ENCODE measurements at regions not wholly inside any gene's neighbourhood (a gene's known extent, or its start where the extent isn't known, plus 50 kb on each side); places are given as distances from the start of the nearest gene placed in this dataset.
"Not testable (repeated sequence)": the region's sequence is repeated elsewhere in the genome, so short reads cannot be mapped to it uniquely, and the experiment has no call there.

DNA sequence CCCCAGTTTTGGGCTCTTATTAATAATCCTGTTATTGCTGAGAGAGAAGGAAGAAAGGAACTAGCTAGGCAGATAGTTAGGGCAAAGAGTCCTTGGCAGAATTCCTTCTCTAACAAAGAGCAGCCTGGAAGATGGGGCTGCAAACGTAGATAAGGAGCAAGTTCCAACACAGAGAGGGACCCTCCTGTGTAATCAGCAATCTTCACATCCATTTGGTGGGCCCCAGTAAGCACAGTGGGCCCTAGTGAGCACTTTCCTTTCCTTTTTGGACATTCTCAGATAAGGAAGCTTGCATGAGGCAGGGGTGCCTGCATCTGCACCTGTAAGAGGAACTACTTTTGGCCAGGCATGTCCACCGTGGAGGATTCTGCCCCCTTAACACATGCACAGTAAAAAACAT is 119.6 kb upstream of the SGO1 start:
- peaks cover 5% of the 10 kb centered on the region for H3K9me3 ChIP-seq (ENCODE audit: control insufficient read depth, low read depth, low read length)
- H3K4me1 ChIP-seq (ENCODE audit: control insufficient read depth, low read depth, low read length): no peaks in the 10 kb centered on the region
- no peaks in the 10 kb centered on the region for H3K36me3 ChIP-seq (ENCODE audit: control insufficient read depth, low read depth, low read length)
- no peak overlapping the region for H3K9ac ChIP-seq (ENCODE audit: low read length)
- no peaks in the 10 kb centered on the region for H3K27me3 ChIP-seq (ENCODE audit: control insufficient read depth, insufficient read depth, low read length)
- H3K27ac ChIP-seq (ENCODE audit: low read length): no peak overlapping the region
- no peak overlapping the region for H3K4me3 ChIP-seq (ENCODE audit: low read length)

DNA sequence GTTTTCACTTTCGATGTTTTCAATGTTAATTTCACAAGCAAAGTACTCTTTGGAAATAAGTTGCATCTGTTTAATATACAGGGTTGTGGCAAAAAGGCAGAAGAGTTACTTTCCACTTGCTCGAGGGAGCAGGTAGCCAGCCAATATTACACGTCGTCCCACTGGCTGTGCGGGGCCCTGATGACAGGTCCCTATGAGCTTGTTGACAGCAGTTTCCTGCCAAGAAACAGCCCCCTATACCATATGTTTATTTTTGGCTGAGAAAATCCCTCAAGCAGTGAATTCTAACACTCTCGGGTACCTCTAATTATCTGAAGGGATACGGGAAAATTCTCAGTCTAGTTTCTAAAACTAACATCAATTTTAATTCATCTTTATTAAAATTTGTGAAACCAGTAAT is 116.8 kb upstream of the SGO1 start:
- H3K27me3 ChIP-seq (ENCODE audit: control insufficient read depth, insufficient read depth, low read length): no peaks in the 10 kb centered on the region
- no peak overlapping the region for H3K4me3 ChIP-seq (ENCODE audit: low read length)
- no peaks in the 10 kb centered on the region for H3K4me1 ChIP-seq (ENCODE audit: control insufficient read depth, low read depth, low read length)
- no peak overlapping the region for H3K9ac ChIP-seq (ENCODE audit: low read length)
- peaks cover 5% of the 10 kb centered on the region for H3K9me3 ChIP-seq (ENCODE audit: control insufficient read depth, low read depth, low read length)
- H3K36me3 ChIP-seq (ENCODE audit: control insufficient read depth, low read depth, low read length): no peaks in the 10 kb centered on the region
- no peak overlapping the region for H3K27ac ChIP-seq (ENCODE audit: low read length)

DNA sequence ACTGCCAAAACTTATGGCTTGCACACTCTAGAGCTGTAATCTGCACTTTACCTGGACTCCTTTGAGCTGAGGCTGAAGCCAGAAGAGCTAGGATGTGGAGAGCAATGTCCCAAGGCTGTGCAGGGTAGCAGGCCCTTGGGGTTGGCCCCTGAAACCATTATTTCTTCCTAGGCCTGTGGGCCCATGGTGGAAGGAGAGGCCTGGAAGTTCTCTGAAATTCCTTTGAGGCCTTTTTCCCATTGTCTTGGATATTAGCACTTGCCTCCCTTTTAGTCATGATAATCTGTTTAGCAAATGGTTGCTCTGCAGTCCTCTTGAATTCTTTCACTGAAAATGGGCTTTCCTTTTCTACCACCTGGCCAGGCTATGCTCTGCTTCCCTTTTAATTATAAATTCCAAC is 102.0 kb upstream of the SGO1 start:
- Histone ChIP-seq H3K9me3 (ENCODE audit: control insufficient read depth, low read depth, low read length) (peaks cover 2% of the 10 kb centered on the region), H3K9ac (ENCODE audit: low read length) (no peak overlapping the region), H3K4me3 (ENCODE audit: low read length) (no peak overlapping the region), H3K36me3 (ENCODE audit: control insufficient read depth, low read depth, low read length) (no peaks in the 10 kb centered on the region), H3K27me3 (ENCODE audit: control insufficient read depth, insufficient read depth, low read length) (no peaks in the 10 kb centered on the region), H3K4me1 (ENCODE audit: control insufficient read depth, low read depth, low read length) (peaks cover 4% of the 10 kb centered on the region), H3K27ac (ENCODE audit: low read length) (no peak overlapping the region)

DNA sequence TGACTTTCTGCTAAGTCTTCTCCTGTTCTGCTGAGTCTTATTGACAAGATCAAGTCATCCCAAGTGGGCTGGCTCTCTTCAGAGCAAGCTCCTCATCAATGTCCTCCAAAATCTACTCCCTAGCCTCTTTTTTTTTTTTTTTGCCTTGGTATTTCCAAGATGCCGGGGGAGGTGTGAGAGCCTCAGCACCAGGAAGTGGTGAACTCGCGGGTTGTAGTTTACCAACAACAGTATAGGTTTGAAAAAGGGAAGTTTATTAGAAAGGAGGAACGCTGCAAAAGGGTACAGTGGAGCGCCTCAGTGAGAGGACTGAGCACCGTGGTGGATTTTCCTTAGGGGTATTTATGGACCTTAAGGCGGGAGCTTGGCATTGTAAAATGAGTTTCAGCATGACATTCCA is 94.3 kb upstream of the SGO1 start:
- Histone ChIP-seq H3K9me3 (ENCODE audit: control insufficient read depth, low read depth, low read length) (peaks cover 5% of the 10 kb centered on the region), H3K9ac (ENCODE audit: low read length) (no peak overlapping the region), H3K27ac (ENCODE audit: low read length) (no peak overlapping the region), H3K36me3 (ENCODE audit: control insufficient read depth, low read depth, low read length) (no peaks in the 10 kb centered on the region), H3K27me3 (ENCODE audit: control insufficient read depth, insufficient read depth, low read length) (no peaks in the 10 kb centered on the region), H3K4me3 (ENCODE audit: low read length) (no peak overlapping the region), H3K4me1 (ENCODE audit: control insufficient read depth, low read depth, low read length) (no peaks in the 10 kb centered on the region)

DNA sequence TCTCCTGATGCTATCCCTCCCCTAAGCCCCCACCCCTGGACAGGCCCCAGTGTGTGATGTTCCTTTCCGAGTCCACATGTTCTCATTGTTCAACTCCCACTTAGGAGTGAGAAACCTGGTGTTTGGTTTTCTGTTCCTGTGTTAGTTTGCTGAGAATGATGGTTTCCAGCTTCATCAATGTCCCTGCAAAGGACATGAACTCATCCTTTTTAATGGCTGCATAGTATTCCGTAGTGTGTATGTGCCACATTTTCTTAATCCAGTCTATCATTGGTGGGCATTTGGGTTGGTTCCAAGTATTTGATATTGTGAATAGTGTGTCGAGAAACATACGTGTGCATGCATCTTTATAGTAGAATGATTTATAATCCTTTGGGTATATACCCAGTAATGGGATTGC is 80.0 kb upstream of the SGO1 start:
- H3K4me1 ChIP-seq (ENCODE audit: control insufficient read depth, low read depth, low read length); H3K27ac ChIP-seq (ENCODE audit: low read length); H3K36me3 ChIP-seq (ENCODE audit: control insufficient read depth, low read depth, low read length): not testable (repeated sequence)

DNA sequence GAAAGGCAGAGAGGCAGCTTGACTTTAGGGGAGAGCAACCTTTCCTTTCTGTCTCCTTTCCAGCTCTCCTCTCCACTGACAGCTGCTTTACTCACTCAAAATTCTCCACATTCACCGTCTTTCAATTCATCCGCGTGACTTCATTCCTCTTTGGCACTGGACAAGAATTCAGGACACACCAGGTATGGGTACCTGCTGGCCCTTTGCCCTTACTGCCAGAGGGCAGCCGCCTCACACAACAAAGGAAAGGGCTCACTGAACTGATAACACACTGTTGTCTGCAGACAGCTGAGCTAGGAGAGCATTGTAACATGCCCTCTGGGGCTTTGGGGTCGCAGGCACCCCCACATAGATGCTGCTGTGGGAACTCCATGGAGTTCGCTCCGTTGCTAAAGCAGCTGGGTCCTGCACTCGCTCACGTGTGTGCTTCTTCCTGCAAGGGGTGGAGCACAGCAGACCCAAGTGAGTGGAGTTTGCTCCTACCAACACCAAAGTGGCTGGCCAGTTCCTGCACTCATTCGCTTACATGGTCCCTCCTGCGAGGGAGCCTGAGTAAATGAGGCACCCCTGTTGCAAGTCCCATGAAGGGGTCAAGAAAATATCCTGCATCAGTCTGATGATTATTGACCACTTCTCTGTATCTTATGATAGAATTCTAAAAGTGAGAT is 79.0 kb upstream of the SGO1 start:
- H3K4me3 ChIP-seq (ENCODE audit: low read length): no peak overlapping the region
- H3K4me1 ChIP-seq (ENCODE audit: control insufficient read depth, low read depth, low read length): no peaks in the 10 kb centered on the region
- H3K27me3 ChIP-seq (ENCODE audit: control insufficient read depth, insufficient read depth, low read length): no peaks in the 10 kb centered on the region
- no peaks in the 10 kb centered on the region for H3K9me3 ChIP-seq (ENCODE audit: control insufficient read depth, low read depth, low read length)
- no peaks in the 10 kb centered on the region for H3K36me3 ChIP-seq (ENCODE audit: control insufficient read depth, low read depth, low read length)
- H3K9ac ChIP-seq (ENCODE audit: low read length): no peak overlapping the region
- H3K27ac ChIP-seq (ENCODE audit: low read length): no peak overlapping the region

More for the DNA sequence above, 80.0 kb upstream of the SGO1 start:
- not testable (repeated sequence) for H3K27me3 ChIP-seq (ENCODE audit: control insufficient read depth, insufficient read depth, low read length); H3K4me3 ChIP-seq (ENCODE audit: low read length); H3K9me3 ChIP-seq (ENCODE audit: control insufficient read depth, low read depth, low read length); H3K9ac ChIP-seq (ENCODE audit: low read length)

DNA sequence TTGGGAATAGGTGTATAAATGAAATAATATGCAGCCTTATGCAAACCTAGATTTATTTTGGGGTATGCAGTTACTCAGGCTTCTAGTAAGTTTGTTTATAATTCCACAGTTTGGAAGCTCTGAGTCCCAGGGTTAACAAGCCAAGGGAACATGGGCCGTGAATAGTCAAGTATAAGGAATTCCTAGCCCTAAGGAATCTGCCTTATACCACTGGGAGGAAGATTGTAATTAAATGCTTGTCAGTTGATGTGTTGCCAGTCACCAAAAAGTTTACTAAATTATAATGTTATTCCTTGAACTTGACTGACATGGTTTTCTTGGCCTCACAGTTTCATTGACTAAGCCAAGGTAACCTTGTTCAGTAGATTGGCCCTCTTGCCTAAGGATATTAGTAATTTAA is 72.4 kb upstream of the SGO1 start:
- Histone ChIP-seq H3K9me3 (ENCODE audit: control insufficient read depth, low read depth, low read length) (no peaks in the 10 kb centered on the region), H3K27ac (ENCODE audit: low read length) (no peak overlapping the region), H3K36me3 (ENCODE audit: control insufficient read depth, low read depth, low read length) (no peaks in the 10 kb centered on the region), H3K9ac (ENCODE audit: low read length) (no peak overlapping the region), H3K27me3 (ENCODE audit: control insufficient read depth, insufficient read depth, low read length) (no peaks in the 10 kb centered on the region), H3K4me1 (ENCODE audit: control insufficient read depth, low read depth, low read length) (no peaks in the 10 kb centered on the region), H3K4me3 (ENCODE audit: low read length) (no peak overlapping the region)

DNA sequence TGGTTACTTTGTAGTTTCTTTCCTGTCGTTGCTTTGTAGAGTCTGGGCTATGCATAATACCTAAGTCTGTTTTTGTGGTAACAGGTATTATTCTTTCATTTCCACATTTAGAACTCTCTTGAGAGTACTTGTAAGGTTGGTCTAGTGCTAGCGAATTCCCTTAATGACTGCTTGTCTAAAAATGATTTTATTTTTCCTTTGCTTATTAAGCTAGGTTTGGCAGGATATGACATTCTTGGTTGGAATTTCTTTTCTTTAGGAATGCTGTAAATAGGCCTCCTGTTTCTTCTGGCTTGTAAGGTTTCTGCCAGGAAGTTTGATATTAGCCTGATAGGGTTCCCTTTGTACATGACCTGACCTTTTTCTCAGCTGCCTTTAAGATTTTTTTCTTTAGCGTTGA is 70.1 kb upstream of the SGO1 start:
- H3K4me3 ChIP-seq (ENCODE audit: low read length): no peak overlapping the region
- H3K36me3 ChIP-seq (ENCODE audit: control insufficient read depth, low read depth, low read length): no peaks in the 10 kb centered on the region
- H3K4me1 ChIP-seq (ENCODE audit: control insufficient read depth, low read depth, low read length): peaks cover 4% of the 10 kb centered on the region
- H3K27me3 ChIP-seq (ENCODE audit: control insufficient read depth, insufficient read depth, low read length): no peaks in the 10 kb centered on the region
- H3K9me3 ChIP-seq (ENCODE audit: control insufficient read depth, low read depth, low read length): no peaks in the 10 kb centered on the region
- H3K27ac ChIP-seq (ENCODE audit: low read length): no peak overlapping the region
- H3K9ac ChIP-seq (ENCODE audit: low read length): no peak overlapping the region

DNA sequence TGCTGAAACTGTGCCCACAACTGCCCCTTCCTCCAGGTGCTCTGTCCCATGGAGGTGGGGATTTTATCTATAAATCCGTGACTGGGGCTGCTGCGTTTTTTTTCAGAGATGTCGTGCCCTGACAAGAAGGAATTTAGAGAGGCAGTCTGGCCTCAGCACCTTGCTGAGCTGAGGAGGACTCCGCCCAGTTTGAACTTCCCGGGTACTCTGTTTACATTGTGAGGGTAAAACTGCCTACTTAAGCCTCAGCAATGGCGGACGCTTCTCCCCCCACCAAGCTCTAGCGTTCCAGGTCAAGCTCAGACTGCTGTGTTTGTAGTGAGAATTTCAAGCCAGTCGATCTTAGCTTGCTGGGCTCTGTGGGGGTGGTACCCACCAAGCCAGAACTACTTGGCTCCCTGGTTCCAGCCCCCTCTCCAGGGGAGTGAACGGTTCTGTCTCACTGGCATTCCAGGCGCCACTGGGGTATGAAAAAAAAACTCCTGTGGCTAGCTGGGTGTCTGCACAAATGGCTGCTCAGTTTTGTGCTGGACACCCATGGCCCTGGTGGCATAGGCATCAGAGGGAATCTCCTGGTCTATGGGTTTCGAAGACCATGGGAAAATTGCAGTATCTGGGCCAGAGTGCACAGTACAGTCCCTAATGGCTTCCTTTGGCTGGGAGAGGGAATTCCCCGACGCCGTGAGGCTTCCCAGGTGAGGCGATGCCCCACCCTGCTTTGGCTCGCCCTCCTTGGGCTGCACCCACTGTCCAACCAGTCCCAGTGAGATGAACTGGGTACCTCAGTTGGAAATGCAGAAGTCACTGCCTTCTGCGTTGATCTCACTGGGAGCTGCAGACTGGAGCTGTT is 68.5 kb upstream of the SGO1 start:
- Histone ChIP-seq H3K36me3 (ENCODE audit: control insufficient read depth, low read depth, low read length) (no peaks in the 10 kb centered on the region), H3K27me3 (ENCODE audit: control insufficient read depth, insufficient read depth, low read length) (no peaks in the 10 kb centered on the region), H3K27ac (ENCODE audit: low read length) (no peak overlapping the region), H3K9me3 (ENCODE audit: control insufficient read depth, low read depth, low read length) (no peaks in the 10 kb centered on the region), H3K9ac (ENCODE audit: low read length) (no peak overlapping the region), H3K4me1 (ENCODE audit: control insufficient read depth, low read depth, low read length) (peaks cover 14% of the 10 kb centered on the region), H3K4me3 (ENCODE audit: low read length) (no peak overlapping the region)

DNA sequence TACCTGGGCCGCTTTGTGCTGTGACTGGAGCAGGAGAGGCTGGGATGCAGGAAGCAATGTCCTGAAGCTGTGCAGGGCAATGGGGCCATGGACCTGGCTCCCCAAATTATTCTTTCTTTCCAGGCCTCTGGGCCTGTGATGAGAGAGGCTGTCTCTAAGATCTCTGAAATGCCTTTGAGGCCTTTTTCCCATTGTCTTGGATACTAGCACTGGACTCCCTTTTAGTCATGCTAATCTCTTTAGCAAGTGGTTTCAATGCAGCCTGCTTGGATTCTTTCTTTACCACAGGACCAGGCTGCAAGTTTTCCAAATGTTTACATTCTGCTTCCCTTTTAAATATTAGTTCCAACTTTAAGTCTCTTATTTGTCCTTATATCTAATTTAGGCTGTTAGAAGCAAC is 64.8 kb upstream of the SGO1 start:
- Histone ChIP-seq H3K9me3 (ENCODE audit: control insufficient read depth, low read depth, low read length) (no peaks in the 10 kb centered on the region), H3K27ac (ENCODE audit: low read length) (no peak overlapping the region), H3K4me1 (ENCODE audit: control insufficient read depth, low read depth, low read length) (peaks cover 14% of the 10 kb centered on the region)

DNA sequence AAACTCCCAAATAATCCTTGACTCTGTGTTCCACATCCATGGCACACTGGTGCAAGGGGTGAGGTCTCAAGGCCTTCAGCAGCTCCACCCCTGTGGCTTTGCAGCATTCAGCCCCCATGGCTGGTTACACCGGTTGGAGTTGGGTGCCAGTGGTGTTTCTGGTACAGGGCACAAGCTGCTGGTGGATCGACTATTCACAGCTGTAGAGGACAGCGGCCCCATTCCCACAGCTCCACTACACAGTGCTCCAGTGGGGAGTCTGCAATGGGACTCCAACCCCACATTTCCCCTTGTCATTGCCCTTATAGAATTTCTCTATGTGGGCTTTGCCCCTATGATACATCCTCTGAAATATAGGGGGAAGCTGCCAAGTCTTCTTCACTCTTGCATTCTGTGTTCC is 64.3 kb upstream of the SGO1 start:
- Histone ChIP-seq H3K9ac (ENCODE audit: low read length) (no peak overlapping the region), H3K9me3 (ENCODE audit: control insufficient read depth, low read depth, low read length) (no peaks in the 10 kb centered on the region), H3K27ac (ENCODE audit: low read length) (no peak overlapping the region), H3K27me3 (ENCODE audit: control insufficient read depth, insufficient read depth, low read length) (no peaks in the 10 kb centered on the region), H3K36me3 (ENCODE audit: control insufficient read depth, low read depth, low read length) (no peaks in the 10 kb centered on the region), H3K4me1 (ENCODE audit: control insufficient read depth, low read depth, low read length) (peaks cover 14% of the 10 kb centered on the region), H3K4me3 (ENCODE audit: low read length) (no peak overlapping the region)

More for the DNA sequence above, 64.8 kb upstream of the SGO1 start:
- Histone ChIP-seq H3K9ac (ENCODE audit: low read length) (no peak overlapping the region), H3K27me3 (ENCODE audit: control insufficient read depth, insufficient read depth, low read length) (no peaks in the 10 kb centered on the region), H3K36me3 (ENCODE audit: control insufficient read depth, low read depth, low read length) (no peaks in the 10 kb centered on the region), H3K4me3 (ENCODE audit: low read length) (peak overlapping the region; percentile 22)

DNA sequence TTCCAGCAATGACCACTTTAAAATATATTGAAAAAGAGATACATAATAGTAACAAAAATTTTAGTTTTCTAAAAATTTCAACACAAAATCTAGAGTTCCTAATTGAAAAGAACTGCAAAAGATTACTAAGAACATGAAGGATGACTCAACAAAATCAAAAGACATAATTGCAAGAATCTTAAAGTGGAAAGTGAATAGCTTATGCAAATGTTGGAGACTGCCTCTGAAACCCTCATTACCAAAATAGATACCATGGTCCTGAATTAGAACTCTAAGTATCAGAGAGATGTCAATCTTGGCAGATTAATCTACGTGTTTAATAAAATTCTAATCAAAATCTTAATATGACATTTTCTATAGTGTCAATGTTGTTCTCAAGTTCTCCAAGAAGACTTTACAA is 60.7 kb upstream of the SGO1 start:
- no peak overlapping the region for H3K27ac ChIP-seq (ENCODE audit: low read length)
- H3K36me3 ChIP-seq (ENCODE audit: control insufficient read depth, low read depth, low read length): no peaks in the 10 kb centered on the region
- no peak overlapping the region for H3K4me3 ChIP-seq (ENCODE audit: low read length)
- H3K4me1 ChIP-seq (ENCODE audit: control insufficient read depth, low read depth, low read length): peaks cover 14% of the 10 kb centered on the region
- no peak overlapping the region for H3K9ac ChIP-seq (ENCODE audit: low read length)
- H3K27me3 ChIP-seq (ENCODE audit: control insufficient read depth, insufficient read depth, low read length): no peaks in the 10 kb centered on the region
- H3K9me3 ChIP-seq (ENCODE audit: control insufficient read depth, low read depth, low read length): no peaks in the 10 kb centered on the region

Measured in iPS-18a (cell line).